ENCODE measurements at regions not wholly inside any gene's neighbourhood (a gene's known extent, or its start where the extent isn't known, plus 50 kb on each side); places are given as distances from the start of the nearest gene placed in this dataset.

DNA sequence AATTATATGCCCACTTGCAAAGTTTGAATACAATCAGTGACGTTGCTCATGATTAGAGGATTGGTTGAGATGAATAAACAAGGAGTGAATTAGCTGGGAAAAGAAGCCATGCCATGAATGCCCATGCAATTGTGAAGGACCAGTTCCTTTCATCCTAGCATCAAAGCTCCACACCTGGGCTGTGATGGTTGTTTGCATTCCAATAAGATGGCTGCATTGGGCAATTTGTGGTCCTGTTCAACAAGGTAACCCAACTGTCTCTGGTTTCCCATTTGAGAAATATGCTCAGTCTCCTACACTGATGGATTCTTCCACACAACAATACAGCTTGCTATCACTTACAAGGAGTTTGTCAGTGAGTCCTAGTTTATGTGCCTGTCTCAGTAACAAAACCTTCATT is 550.2 kb downstream of the STK39 start:
- TF ChIP-seq POLR2AphosphoS5 (IDR thresholded peaks at IDR 0.05) (no peak), EP300 (IDR thresholded peaks at IDR 0.05) (no peak)
